AG08396 (cell line): ENCODE measurements at regions not wholly inside any gene's neighbourhood (a gene's known extent, or its start where the extent isn't known, plus 50 kb on each side); places are given as distances from the start of the nearest gene placed in this dataset.
"Not testable (repeated sequence)": the region's sequence is repeated elsewhere in the genome, so short reads cannot be mapped to it uniquely, and the experiment has no call there.

Source experiments
- DNase-seq: peaks from one replicate; pipeline ENCODE4 v3.0.0; 2012; ENCODE audit warnings: low spot score, mixed read lengths

DNA sequence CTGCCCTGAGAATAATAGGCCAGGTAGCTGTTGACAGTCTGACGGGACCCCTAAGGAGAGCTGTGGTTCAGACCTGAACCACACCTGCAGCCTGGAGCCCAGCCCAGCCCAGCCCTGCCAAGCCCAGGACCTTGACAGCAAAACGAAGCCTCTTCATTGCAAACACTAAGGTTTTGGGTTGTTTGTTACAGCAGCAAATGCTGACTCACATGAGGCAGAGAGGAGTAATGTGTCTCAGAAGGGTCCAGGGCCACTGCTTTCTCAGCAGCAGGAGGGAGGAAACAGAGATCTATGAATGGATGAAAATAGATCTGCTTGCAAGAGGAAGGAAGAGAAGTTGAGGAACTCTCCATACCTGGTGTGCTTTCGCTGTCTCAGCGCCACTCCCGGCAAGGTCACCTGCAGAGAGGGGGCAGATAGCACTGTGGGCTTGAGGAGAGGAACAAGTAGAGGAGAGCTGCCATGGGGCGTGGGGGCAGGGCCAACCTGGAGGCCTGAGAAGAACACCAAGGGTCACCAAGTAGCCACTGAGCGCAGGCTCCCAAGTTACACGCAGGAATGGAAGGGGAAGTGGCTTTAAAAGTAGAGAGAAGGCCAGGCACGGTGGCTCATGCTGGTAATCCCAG, 127.2 kb downstream of the ZNF281 start:
- DNase-seq, result no peak

DNA sequence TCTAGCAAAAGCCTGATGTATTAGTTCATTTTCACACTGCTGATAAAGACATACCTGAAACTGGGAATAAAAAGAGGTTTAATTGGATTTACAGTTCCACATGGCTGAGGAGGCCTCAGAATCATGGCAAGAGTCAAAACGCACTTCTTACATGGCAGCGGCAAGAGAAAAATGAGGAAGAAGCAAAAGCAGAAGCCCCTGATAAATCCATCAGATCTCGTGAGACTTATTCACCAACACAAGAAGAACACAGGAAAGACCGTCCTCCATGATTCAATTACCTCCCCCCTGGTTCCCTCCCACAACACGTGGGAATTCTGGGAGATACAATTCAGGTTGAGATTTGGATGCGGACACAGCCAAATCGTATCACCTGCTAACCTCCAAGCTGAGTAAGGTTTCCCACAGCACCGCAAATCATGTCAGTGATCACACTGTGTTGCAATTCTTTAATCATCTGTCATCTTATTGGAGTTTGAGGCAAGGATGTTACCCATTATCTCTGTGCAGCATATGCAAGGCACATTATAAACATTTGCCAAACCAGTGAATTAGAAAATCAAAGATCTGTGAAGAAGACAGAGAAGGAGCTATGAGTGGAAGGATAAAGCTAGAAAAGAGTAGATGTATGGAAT, 128.5 kb downstream of the ZNF281 start:
- no peak for DNase-seq

DNA sequence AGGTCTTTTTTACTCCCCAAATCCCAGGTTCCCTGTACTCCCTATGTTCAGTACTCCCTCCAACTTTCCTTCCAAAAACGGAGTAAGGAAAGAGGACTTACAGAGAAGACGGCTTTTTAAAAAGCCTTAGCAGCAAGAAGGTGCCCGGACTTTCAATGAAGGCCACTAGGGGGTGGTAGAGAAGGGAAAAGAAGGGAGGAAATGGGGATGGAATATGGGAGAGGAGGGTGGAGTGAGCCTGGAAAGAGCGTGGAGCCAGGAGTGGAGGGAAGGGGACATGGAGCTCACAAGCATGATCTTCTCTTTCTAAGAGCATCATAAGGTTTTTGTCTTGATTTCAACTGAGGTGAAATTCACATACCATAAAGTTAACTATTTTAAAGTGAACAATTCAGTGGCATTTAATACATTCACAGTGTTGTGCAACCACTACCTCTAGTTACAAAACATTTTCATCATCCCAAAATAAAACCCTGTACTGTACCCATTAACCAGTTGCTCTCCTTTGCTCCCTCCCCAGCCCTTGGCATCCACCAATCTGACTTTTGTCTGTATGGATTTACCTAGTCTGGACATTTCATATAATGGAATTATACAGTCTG, 129.9 kb downstream of the ZNF281 start:
- peak; percentile 47 for DNase-seq

DNA sequence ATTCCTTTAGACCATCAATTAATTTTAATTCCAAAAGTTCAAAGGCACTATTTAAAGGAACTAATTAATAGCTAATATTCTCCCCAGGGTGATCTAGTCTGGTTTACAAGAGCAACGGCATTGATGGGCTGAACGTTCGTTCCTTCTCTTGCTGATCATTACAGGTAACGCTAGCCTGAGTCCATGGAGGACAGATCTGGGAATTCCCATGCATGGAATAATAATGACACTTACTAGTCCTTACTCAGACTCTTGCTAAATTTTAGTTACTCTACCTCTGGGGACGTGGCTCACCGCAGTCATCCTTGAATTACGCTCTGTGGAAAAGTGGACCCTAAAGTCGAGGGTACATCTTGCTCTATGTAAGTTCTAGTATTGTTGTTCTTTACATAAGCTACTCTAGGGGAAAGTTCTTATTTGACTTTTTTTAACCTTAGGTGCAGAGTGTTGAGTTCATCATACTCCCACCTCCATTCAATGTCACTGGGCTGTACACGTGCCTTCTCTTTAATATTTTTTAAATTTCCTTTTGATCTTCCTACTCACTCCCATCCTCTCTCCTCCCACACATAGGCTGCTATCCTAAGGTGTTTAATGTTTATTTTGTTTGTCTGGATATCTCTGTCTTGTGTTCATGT, 133.9 kb downstream of the ZNF281 start:
- DNase-seq, result no peak

DNA sequence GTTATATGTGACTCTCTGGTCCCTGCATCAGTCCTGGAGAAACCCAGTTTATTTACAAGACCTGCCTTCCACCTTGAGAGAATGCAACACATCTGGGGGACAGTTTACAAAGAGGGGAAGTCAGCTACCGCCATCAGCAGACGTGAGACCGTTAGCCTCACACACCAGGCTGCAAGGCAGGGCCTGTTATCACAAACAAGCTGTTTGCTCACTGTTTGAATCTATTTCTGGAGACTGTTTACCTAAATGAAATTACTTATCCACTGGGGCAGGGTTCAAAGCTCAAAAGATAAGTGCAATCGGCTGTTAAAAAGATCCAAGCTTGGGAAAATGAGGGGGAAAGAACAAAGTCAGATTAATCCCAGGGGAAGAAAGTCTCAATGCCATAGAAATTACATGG, 134.4 kb downstream of the ZNF281 start:
- DNase-seq, result no peak

DNA sequence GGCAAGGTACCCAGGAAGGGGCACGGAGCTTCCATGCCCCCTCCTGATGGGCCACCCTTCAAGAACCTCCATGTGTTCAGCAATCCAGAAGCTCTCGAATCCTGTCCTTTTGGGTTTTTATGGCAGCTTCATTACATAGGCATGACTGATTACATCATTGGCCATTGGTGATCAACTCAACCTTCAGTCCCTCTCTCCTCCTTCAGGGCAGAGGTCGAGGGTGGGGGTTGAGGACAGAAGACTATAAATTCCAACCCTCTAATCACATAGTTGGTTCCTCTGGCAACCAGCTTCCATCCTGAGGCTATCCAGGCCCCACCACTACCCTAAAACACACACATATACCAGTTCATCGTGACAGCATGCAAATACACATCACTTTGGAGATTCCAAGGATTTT, 135.7 kb downstream of the ZNF281 start:
- no peak for DNase-seq

DNA sequence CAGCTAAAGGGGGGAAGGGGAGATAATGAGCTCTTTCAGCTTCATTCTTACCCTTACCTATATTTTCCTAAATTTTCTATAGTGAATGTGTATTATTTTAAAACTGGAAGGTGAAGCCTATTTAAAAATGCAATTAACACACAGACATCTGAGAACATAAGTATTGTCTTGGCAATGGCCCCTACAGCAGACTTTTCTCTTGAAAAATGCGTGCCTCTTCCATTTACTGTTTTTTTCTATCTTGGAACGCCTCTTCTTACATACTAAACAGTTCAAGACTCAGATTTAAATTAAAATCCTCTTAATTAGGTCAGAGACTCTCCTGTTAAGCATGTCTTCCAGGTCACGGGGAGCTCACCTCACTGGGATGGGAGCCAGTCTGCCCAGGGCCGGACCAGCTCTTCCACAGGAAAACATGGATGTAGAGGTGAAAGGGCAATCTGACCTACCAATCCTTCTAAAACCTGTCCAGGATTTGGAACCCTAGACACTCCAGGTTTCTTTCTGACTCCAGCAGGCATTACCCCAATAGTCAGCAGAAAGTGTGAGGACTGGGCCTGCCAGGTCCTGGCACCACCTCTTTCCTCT, 137.3 kb downstream of the ZNF281 start:
- no peak for DNase-seq

DNA sequence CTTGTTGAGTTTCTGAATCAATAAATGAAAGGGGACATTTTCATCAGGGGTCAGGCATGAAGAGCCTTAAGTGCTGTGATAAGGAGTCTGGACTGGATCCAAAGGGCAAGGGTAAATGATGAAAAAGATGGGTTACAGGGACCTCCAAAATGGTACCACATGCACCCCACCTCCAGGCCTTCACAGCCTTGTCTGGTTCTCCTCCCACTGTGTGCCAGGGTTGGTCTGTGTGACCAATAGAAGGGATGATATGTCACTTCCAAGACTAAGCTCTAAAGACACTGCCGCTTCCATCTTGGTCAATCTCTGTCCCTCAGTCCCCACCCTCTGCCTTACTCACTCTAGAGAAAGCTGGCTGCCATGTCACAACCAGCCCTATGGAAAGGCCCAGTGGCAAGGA, 140.6 kb downstream of the ZNF281 start:
- no peak for DNase-seq

DNA sequence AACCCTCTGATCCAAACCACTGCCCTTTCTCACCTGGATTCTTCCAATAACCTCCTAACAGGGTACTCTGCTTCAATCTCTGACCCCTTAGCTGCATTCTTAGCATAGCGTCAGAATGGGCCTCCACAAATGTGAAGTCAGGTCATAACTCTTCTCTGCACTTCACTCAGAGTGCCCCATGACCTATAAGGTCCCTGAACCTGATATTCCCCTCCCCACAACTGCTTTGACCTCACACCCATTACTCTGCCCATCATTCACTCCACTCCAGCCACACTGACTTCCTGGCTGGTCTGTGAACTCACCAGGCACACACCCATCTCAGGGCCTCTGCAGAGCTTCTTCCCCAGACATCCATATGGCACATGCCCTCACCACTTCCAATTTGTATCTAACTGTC, 141.9 kb downstream of the ZNF281 start:
- DNase-seq, result no peak

DNA sequence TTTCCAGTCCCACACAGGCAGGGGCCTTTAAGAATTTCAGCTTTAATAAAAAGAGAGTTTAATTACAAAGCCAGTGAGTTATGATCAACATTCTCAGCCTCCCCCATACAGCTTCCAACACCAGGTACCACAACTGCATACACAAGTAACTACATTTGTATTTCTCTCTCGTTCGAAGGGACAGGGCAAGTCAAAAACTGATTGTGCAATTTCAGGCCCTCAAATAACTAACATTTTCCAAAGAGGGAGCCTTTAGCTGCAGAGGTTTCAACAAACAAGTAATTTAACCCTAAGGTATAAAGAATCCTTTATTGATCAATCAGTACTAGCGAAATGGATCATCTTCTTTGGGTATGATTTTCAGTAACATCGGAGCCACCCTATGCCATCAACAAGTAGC, 142.4 kb downstream of the ZNF281 start:
- no peak for DNase-seq

DNA sequence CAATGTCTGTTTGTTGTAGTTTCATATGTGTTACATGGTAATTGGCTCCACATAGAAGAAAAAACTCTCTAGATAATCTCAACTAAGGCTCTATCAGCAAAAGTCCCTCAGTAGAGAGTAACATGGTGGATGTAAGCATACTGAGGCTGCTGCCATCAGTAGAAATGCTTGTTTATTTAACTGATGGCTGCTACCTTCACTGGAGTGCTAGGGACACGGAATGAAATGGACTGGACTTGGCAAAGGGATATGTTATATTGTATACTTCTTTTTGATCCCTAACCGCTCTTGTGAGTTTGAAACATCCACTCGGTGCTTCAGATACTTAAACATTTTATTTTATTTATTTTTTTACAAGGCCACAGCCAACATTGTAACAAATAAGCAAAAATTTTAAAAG, 143.0 kb downstream of the ZNF281 start:
- no peak for DNase-seq

DNA sequence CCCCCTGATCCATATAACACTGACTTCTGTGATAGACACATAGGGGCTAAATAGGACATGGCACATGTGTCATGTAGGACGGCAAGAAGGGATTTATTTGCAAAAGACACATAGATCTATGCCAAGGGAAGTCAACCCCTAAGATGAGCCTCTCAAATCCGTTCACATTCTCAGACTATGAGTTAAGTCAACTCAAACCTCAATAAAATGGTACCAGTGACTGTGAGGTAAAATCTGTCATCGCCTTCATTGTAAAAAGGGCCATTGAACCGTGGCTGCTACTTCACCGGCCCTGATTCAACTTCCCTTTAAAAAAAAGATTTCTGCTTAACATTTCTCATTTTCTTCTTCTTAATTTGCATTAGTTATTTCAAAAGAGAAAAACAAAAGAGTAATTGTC, 144.0 kb downstream of the ZNF281 start:
- DNase-seq, result no peak

DNA sequence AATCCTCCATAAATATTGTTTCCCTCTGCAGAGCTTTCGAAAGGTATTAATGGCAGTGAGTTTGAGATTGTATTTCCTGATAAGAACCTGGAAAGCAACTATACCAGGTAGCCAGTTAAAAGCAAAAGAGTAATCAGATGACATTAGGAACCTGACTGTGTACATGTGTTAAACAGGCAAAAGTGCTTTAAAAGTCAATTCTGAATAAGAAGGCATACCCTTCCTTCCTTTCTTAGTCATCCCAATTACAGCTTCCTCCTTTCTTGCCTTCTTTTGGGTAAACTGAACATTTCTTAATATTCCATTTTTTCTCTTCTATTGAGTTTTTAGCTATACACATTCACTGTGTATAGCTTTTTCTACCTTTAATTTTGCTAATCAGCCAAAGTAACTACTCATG, 144.7 kb downstream of the ZNF281 start:
- no peak for DNase-seq

DNA sequence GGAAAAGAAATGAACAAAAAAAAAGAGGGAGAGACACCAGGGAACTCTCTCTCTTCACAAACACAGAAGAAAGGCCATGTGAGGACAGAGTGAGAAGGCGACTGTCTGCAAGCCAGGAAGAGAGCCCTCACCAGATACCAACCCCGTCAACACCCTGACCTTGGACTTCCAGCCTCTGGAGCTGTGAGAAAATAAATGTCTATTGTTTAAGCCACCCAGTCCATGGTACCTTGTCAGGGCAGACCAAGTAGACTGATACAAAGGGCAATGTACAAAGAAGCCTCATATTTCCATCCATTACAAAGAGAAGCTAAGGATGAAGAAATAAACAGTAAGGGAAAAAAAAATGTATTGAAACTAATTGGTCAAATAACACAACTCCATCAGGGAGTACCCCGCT, 146.6 kb downstream of the ZNF281 start:
- no peak for DNase-seq

DNA sequence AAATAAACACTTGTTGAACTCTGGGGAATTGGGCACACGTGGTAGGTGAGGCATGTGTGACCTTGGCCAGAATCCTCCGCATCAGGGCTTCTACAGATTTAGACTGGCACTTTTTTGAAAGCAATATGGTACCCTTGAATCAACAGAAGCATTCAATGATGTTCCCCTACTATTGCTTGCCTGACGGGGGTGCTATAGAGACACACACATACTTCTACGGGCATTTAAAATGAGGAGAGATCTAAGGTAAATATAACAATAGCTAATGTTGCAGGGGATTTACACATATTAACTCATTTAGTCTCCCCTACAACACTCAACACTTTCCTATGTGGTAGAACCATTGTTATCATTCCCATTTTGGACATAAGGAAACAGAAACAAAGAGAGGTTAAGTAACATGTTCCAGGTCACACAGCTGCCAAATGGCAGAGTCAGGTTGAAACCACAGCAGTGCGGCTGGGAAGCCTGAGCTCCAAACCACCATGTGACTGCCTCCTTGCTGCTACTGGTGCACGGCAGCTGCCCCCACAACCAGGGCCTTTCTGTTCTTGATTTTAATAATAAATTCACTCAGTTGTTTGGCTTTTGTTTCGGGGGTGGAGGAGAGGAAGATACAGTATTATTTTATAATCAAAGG, 147.4 kb downstream of the ZNF281 start:
- no peak for DNase-seq

DNA sequence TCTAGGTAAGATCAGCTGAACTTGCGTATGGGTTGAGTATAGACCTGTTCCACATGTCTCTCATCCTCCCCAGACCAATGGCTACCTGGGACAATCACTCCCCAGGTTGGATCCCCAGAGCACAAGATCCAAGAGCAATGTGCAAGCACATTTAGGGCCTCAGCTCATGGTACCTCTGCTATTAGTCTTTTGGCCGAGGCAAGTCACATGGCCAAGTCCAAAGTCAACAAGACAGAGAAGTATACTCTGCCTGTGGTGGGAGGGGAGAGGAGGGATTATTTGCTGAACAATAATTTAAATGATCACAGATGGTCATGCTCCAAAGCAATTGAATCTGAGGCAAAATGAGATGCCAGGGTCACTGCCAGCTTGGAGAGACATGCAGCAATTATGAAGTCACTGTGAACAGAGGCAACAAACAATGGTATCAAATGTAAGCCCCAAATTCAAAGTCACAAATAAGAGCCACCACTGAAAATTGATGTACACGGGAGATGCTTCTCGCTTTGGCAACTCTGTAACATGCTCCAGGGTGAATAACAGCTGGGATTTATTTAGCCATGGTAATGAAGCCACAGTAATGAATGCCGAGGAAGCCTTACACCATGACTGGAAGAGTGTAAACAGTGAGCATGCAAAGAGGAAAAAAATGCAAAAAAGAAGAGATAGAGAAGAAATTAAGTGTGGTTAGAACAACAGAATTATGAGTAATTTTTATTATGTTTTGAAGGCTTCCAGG, 149.1 kb downstream of the ZNF281 start:
- DNase-seq, result no peak

DNA sequence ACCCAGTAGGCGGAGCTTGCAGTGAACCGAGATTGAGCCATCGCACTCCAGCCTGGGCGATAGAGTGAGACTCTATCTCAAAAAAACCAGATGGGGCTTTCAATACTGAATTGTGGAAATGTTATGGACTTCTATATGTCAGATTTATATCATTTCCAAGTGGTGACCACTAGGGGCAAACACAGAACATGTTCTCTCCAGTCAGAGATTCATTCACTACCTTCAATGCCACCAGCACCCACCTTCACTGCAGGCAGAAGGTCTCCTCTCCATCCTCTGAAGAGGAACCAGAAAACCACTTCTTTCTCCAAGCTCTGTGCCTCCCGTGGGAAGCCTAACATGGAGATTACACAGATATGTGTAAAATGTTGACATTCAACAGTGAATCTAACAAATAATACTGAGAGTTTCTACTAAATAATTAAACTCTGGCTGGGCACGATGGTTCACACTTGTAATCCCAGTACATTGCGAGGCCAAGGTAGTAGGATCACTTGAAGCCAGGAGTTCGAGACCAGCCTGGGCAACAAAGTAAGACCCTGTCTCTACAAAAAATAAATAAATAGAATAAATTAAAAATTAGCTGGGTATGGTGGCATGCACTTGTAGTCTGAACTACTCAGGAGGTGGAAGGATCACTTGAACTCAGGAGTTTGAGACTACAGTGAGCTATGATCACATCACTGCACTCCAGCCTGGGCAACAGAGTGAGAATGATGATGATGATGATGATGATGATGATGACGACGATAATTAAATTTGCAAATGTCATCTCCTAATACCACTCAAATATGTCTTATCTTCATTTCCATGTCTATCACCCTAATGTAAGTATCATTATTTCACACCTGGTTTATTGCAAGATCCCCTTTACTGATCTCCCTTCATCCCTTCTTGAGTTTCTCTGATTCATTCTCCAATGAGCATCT, 151.1 kb downstream of the ZNF281 start:
- peak; percentile 15 for DNase-seq

DNA sequence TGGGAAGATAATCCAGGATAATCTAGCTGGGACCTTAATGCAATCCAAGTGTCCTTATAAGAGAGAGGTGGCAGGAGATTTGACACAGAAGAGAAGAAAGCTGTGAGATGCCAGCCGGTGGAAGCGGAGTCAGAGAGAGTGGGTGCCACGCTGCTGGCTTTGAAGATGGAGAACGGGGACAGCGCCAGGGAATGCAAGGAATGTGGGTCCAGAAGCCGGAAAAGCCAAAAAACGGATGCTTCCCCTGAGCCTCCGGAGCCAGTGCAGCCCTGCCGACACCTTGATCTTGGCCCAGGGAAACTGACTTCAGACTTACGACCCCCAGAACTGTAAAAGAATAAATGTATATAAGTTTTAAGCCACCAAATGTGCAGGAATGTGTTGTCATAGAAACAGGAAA, 152.6 kb downstream of the ZNF281 start:
- DNase-seq, result no peak

DNA sequence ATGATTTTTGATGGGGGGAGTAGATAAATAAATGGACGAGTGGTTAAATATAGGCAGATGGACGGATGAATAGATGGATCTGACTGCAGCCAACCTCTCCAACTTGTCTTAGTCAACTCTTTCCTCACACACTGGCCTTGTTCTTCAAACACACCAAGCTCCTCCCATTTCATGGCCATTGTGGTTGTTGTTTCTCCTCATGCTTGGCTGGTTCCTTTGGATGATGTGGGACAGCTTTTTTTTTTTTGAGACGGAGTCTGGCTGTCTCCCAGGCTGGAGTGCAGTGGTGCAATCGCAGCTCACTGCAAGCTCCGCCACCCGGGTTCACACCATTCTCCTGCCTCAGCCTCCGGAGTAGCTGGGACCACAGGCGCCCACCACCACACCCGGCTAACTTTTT, 155.2 kb downstream of the ZNF281 start:
- DNase-seq, result not testable (repeated sequence)

DNA sequence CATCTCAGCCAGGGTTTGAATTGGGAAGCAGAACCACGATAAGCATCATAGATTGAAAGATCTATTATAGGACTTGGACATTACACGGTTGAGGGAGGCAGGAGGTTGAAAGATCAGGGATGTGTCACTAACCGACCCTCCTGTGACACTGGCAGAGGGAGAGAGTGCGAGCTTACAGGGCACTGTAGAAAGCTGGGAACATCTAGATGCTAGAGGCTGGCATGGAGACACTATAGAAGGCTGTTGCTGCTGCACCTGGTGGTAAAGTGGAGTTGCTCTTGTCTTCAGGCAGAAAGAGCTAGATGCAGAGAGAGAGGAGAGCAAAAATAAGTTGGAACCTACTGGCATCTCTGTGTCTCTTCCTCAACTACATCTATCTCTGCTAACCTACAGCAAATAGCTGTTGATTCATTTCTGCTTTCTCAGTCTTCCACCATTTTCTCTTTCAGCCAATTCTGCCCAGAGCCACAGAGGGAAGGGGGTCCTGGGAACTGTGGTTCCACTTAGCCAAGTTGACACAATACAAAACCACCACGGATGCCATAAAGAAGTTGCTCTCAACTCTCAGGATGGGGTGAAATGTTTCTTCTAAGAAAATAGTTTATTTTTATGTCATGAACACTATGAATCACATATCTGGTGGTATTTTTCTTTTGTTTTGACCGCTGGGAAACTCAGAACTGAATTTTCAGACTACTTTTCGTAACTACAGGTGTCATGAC, 155.9 kb downstream of the ZNF281 start:
- DNase-seq, result no peak
